HCT116 (cell line): ENCODE measurements at regions not wholly inside any gene's neighbourhood (a gene's known extent, or its start where the extent isn't known, plus 50 kb on each side); places are given as distances from the start of the nearest gene placed in this dataset.

Experiments used
- CBX3 ChIP-seq: IDR thresholded peaks from 2 replicates; pipeline ENCODE4 v1.6.1; 2012; ENCODE audit warnings: low read depth
- EGR1 ChIP-seq: IDR thresholded peaks from 2 replicates; pipeline ENCODE4 v1.6.1; 2012; ENCODE audit warnings: low read depth
- EZH2 ChIP-seq: fragments of 200-600 bp; sonication (generic); IDR thresholded peaks from 2 replicates; pipeline ENCODE4 v1.6.1; 2017; ENCODE audit warnings: antibody characterized with exemption, mixed run types
- EZH2phosphoT487 ChIP-seq: fragments of 200-600 bp; IDR thresholded peaks from 2 replicates; pipeline ENCODE4 v1.6.1; 2018; ENCODE audit warnings: antibody characterized with exemption, borderline replicate concordance
- MAX ChIP-seq: IDR thresholded peaks from 2 replicates; pipeline ENCODE4 v1.6.1; 2012
- POLR2A ChIP-seq: IDR thresholded peaks from 2 replicates; pipeline ENCODE4 v1.7.0; 2011; ENCODE audit warnings: borderline replicate concordance; ENCODE audit not compliant: insufficient read depth, insufficient read length; ENCODE audit errors: extremely low read depth
- SRF ChIP-seq: IDR thresholded peaks from 2 replicates; pipeline ENCODE4 v1.6.1; 2012; ENCODE audit warnings: low read depth
- YY1 ChIP-seq: IDR thresholded peaks from 2 replicates; pipeline ENCODE4 v1.6.1; 2011; ENCODE audit warnings: low read length, low read depth, moderate library complexity, mild to moderate bottlenecking; ENCODE audit not compliant: insufficient replicate concordance; ENCODE audit errors: extremely low read depth
- TF ChIP-seq, protein P1 (sequence below), 3 experiments: fragments of 200-600 bp in 1 of 3; sonication (generic) in 1 of 3; IDR thresholded peaks in 2 of 3; conservative IDR thresholded peaks in 1 of 3; 2 replicates each; pipeline ENCODE4 v1.5.1; 2012 to 2017; ENCODE audit warnings: low read depth in 2 of 3, low read length in 2 of 3, antibody characterized with exemption in 1 of 3, borderline replicate concordance in 1 of 3, control low read depth in 1 of 3, mild to moderate bottlenecking in 1 of 3, mixed read lengths in 1 of 3, mixed run types in 1 of 3, moderate library complexity in 1 of 3; ENCODE audit not compliant: insufficient read depth in 1 of 3
- TF ChIP-seq, protein P2 (sequence below): IDR thresholded peaks from 2 replicates; pipeline ENCODE4 v1.6.1; 2012; ENCODE audit warnings: low read depth

DNA sequence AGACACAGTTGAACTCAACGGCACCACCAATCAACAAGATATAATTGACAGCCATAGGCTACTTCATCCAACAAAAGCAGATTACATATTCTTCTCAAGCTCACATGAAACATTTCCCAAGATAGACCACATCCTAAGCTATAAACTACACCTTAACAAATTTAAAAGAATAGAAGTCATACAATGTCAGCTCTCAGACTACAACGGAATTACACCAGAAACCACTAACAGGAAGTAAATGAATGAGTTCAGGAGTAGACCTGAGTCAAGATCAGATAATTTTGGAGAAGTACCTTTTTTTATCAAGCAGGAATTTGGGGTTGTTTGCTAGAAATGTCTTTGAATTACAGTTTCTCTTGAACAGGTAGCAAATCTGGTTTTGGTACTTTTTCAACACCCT is 237.8 kb downstream of the TBX18 start:
- TF ChIP-seq SRF (no peak), EZH2phosphoT487 (no peak), POLR2A (no peak), YY1 (no peak), MAX (no peak), EGR1 (no peak), EZH2 (no peak), CBX3 (no peak)
- TF ChIP-seq, protein P1, sequence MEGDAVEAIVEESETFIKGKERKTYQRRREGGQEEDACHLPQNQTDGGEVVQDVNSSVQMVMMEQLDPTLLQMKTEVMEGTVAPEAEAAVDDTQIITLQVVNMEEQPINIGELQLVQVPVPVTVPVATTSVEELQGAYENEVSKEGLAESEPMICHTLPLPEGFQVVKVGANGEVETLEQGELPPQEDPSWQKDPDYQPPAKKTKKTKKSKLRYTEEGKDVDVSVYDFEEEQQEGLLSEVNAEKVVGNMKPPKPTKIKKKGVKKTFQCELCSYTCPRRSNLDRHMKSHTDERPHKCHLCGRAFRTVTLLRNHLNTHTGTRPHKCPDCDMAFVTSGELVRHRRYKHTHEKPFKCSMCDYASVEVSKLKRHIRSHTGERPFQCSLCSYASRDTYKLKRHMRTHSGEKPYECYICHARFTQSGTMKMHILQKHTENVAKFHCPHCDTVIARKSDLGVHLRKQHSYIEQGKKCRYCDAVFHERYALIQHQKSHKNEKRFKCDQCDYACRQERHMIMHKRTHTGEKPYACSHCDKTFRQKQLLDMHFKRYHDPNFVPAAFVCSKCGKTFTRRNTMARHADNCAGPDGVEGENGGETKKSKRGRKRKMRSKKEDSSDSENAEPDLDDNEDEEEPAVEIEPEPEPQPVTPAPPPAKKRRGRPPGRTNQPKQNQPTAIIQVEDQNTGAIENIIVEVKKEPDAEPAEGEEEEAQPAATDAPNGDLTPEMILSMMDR (IDR thresholded peaks at IDR 0.05 in 2 of 3, conservative IDR thresholded peaks at IDR 0.05 in 1 of 3; ENCODE audit: borderline replicate concordance in 1 of 3, insufficient read depth in 1 of 3, low read depth in 2 of 3, low read length in 2 of 3), result no peak
- TF ChIP-seq, protein P2, sequence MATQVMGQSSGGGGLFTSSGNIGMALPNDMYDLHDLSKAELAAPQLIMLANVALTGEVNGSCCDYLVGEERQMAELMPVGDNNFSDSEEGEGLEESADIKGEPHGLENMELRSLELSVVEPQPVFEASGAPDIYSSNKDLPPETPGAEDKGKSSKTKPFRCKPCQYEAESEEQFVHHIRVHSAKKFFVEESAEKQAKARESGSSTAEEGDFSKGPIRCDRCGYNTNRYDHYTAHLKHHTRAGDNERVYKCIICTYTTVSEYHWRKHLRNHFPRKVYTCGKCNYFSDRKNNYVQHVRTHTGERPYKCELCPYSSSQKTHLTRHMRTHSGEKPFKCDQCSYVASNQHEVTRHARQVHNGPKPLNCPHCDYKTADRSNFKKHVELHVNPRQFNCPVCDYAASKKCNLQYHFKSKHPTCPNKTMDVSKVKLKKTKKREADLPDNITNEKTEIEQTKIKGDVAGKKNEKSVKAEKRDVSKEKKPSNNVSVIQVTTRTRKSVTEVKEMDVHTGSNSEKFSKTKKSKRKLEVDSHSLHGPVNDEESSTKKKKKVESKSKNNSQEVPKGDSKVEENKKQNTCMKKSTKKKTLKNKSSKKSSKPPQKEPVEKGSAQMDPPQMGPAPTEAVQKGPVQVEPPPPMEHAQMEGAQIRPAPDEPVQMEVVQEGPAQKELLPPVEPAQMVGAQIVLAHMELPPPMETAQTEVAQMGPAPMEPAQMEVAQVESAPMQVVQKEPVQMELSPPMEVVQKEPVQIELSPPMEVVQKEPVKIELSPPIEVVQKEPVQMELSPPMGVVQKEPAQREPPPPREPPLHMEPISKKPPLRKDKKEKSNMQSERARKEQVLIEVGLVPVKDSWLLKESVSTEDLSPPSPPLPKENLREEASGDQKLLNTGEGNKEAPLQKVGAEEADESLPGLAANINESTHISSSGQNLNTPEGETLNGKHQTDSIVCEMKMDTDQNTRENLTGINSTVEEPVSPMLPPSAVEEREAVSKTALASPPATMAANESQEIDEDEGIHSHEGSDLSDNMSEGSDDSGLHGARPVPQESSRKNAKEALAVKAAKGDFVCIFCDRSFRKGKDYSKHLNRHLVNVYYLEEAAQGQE, result no peak
